H1 (cell line): ENCODE measurements at regions not wholly inside any gene's neighbourhood (a gene's known extent, or its start where the extent isn't known, plus 50 kb on each side); places are given as distances from the start of the nearest gene placed in this dataset.

Experiments
- CTCF ChIA-PET: fragments of 300-600 bp; sonication (Branson Sonifier 250); formaldehyde crosslinking; loops from one replicate; lab custom pipeline; 2021; ENCODE audit not compliant: partially characterized antibody; lab: Charles Lee
- POLR2A ChIA-PET: fragments of 300-600 bp; sonication (Branson Sonifier 250); formaldehyde crosslinking; loops from one replicate; lab custom pipeline; 2021; ENCODE audit warnings: inconsistent platforms; ENCODE audit not compliant: partially characterized antibody; lab: Charles Lee
- DNase-seq, 2 experiments: peaks; one replicate each; pipeline versions ENCODE4 v3.0.0 to v3.0.0-alpha.2; 2010 to 2022; ENCODE audit warnings: low spot score in 2 of 2, low read depth in 1 of 2, mixed read lengths in 1 of 2
- FAIRE-seq: peaks from 2 replicates; lab custom pipeline; 2011; peaks lifted over from hg19 to GRCh38; lab: Jason Lieb, UNC
- H2AFZ ChIP-seq: 2 replicates; pipeline ENCODE4 v1.8.1; 2012; ENCODE audit warnings: low read length, inconsistent platforms
- H2AK5ac ChIP-seq: 2 replicates; pipeline ENCODE4 v1.6.1; 2013; ENCODE audit warnings: low read depth, low read length
- H2BK120ac ChIP-seq: replicated peaks from 2 replicates; pipeline ENCODE3; 2013; ENCODE audit warnings: low read depth, low read length, inconsistent platforms
- H2BK12ac ChIP-seq: 2 replicates; pipeline ENCODE4 v1.6.1; 2013; ENCODE audit warnings: low read depth, low read length
- H2BK15ac ChIP-seq: 2 replicates; pipeline ENCODE4 v1.6.1; 2013; ENCODE audit warnings: low read length
- H2BK20ac ChIP-seq: 2 replicates; pipeline ENCODE4 v1.6.1; 2013; ENCODE audit warnings: low read length
- H2BK5ac ChIP-seq: 2 replicates; pipeline ENCODE4 v1.6.1; 2013; ENCODE audit warnings: low read depth, low read length
- H3K14ac ChIP-seq: 2 replicates; pipeline ENCODE4 v1.6.1; 2013; ENCODE audit warnings: inconsistent platforms; ENCODE audit not compliant: insufficient read length
- H3K18ac ChIP-seq: 2 replicates; pipeline ENCODE4 v1.6.1; 2013; ENCODE audit warnings: low read length; ENCODE audit errors: extremely low read depth
- H3K23ac ChIP-seq: 2 replicates; pipeline ENCODE4 v1.6.1; 2013; ENCODE audit warnings: inconsistent platforms; ENCODE audit not compliant: insufficient read length
- H3K23me2 ChIP-seq: 2 replicates; pipeline ENCODE4 v1.6.1; 2013; ENCODE audit warnings: low read depth, low read length
- H3K27ac ChIP-seq: 2 replicates; pipeline ENCODE4 v1.6.1; 2011; ENCODE audit warnings: low read depth, low read length, inconsistent platforms
- H3K27me3 ChIP-seq, 4 experiments: replicated peaks in 1 of 4; 1 replicate in 1 of 4; 2 replicates in 3 of 4; pipeline versions ENCODE4 v1.6.1 to v1.8.1; 2011 to 2013; ENCODE audit warnings: low read length in 3 of 4, mild to moderate bottlenecking in 3 of 4, inconsistent platforms in 2 of 4, mixed read lengths in 2 of 4, moderate library complexity in 1 of 4; ENCODE audit not compliant: control insufficient read depth in 3 of 4, insufficient read depth in 3 of 4; ENCODE audit errors: extremely low read depth in 1 of 4
- H3K36me3 ChIP-seq, 4 experiments: 2 replicates each; pipeline versions ENCODE4 v1.6.1 to v1.8.1; 2011 to 2013; ENCODE audit warnings: mild to moderate bottlenecking in 4 of 4, low read length in 3 of 4, moderate library complexity in 2 of 4, control low read depth in 1 of 4, inconsistent platforms in 1 of 4; ENCODE audit not compliant: insufficient read depth in 4 of 4, control insufficient read depth in 2 of 4
- H3K4ac ChIP-seq: replicated peaks from 2 replicates; pipeline ENCODE3; 2013; ENCODE audit warnings: low read length, low read depth, mixed read lengths, inconsistent platforms; ENCODE audit not compliant: insufficient read length
- H3K4me1 ChIP-seq, 4 experiments: replicated peaks in 1 of 4; 1 replicate in 1 of 4; 2 replicates in 3 of 4; pipeline versions ENCODE4 v1.6.1 to v1.8.1; 2011 to 2013; ENCODE audit warnings: low read length in 3 of 4, inconsistent platforms in 2 of 4, mixed read lengths in 1 of 4; ENCODE audit not compliant: insufficient read depth in 4 of 4, control insufficient read depth in 3 of 4
- H3K4me2 ChIP-seq, 2 experiments: 2 replicates each; pipeline versions ENCODE4 v1.6.1 to v1.8.1; 2011 to 2013; ENCODE audit warnings: low read depth in 2 of 2, low read length in 2 of 2, control low read depth in 1 of 2, inconsistent platforms in 1 of 2, mild to moderate bottlenecking in 1 of 2; ENCODE audit not compliant: insufficient read depth in 1 of 2
- H3K4me3 ChIP-seq, 4 experiments: fragments of 200-600, 300-600 bp in 1 of 4; sonication (generic), shearing (Covaris generic), sonication (Bioruptor Twin) in 1 of 4; 2 replicates each; pipeline versions ENCODE4 v1.5.1 to v1.8.1; 2011 to 2016; ENCODE audit warnings: low read length in 4 of 4, low read depth in 3 of 4, control low read depth in 2 of 4, inconsistent platforms in 2 of 4, mild to moderate bottlenecking in 2 of 4, mixed read lengths in 1 of 4, moderate library complexity in 1 of 4; ENCODE audit not compliant: insufficient read depth in 2 of 4; ENCODE audit errors: extremely low read depth in 1 of 4
- H3K56ac ChIP-seq: replicated peaks from 2 replicates; pipeline ENCODE3; 2013; ENCODE audit warnings: low read depth, mild to moderate bottlenecking, mixed read lengths, low read length, inconsistent platforms; ENCODE audit not compliant: insufficient read length
- H3K79me1 ChIP-seq: 2 replicates; pipeline ENCODE4 v1.6.1; 2013; ENCODE audit warnings: low read depth, low read length, control low read depth
- H3K79me2 ChIP-seq, 2 experiments: 2 replicates each; pipeline versions ENCODE4 v1.6.1 to v1.8.1; 2012 to 2013; ENCODE audit warnings: low read length in 2 of 2, mild to moderate bottlenecking in 2 of 2, inconsistent platforms in 1 of 2; ENCODE audit not compliant: insufficient read depth in 2 of 2, control insufficient read depth in 1 of 2
- H3K9ac ChIP-seq, 4 experiments: replicated peaks in 1 of 4; 1 replicate in 1 of 4; 2 replicates in 3 of 4; pipeline versions ENCODE4 v1.6.1 to v1.8.1; 2011 to 2013; ENCODE audit warnings: low read depth in 3 of 4, low read length in 3 of 4, control low read depth in 2 of 4, mild to moderate bottlenecking in 2 of 4, moderate library complexity in 2 of 4, inconsistent platforms in 1 of 4; ENCODE audit errors: extremely low read depth in 1 of 4
- H3K9me3 ChIP-seq, 2 experiments: 2 replicates each; pipeline versions ENCODE4 v1.6.1 to v1.8.1; 2012 to 2013; ENCODE audit warnings: mild to moderate bottlenecking in 2 of 2, moderate library complexity in 2 of 2, control low read depth in 1 of 2, inconsistent platforms in 1 of 2, low read depth in 1 of 2, low read length in 1 of 2, mixed read lengths in 1 of 2; ENCODE audit not compliant: insufficient read depth in 2 of 2
- H4K20me1 ChIP-seq, 2 experiments: replicated peaks in 1 of 2; 2 replicates each; pipeline versions ENCODE3 to v1.8.1; 2011 to 2013; ENCODE audit warnings: inconsistent platforms in 2 of 2, low read length in 2 of 2, mild to moderate bottlenecking in 1 of 2; ENCODE audit not compliant: insufficient read depth in 2 of 2, control insufficient read depth in 1 of 2
- H4K5ac ChIP-seq: 2 replicates; pipeline ENCODE4 v1.6.1; 2013; ENCODE audit warnings: low read length, low read depth, mixed read lengths, inconsistent platforms; ENCODE audit not compliant: insufficient read length
- H4K8ac ChIP-seq: 2 replicates; pipeline ENCODE4 v1.8.0; 2013; ENCODE audit warnings: mild to moderate bottlenecking, moderate library complexity, low read length, inconsistent platforms; ENCODE audit not compliant: insufficient read depth; ENCODE audit errors: extremely low read depth
- H4K91ac ChIP-seq: replicated peaks from 2 replicates; pipeline ENCODE3; 2013; ENCODE audit warnings: low read length, mixed read lengths, inconsistent platforms; ENCODE audit not compliant: insufficient read length
- RAD21 ChIP-seq, 2 experiments: IDR thresholded peaks in 1 of 2; conservative IDR thresholded peaks in 1 of 2; 2 replicates each; pipeline ENCODE4 v1.6.1; 2011; ENCODE audit warnings: low read depth in 2 of 2, low read length in 2 of 2, improper control_type of control experiment in 1 of 2, inconsistent platforms in 1 of 2, mild to moderate bottlenecking in 1 of 2, moderate library complexity in 1 of 2
- SP4 ChIP-seq: IDR thresholded peaks from 2 replicates; pipeline ENCODE4 v1.6.1; 2012; ENCODE audit warnings: low read length, inconsistent platforms
- TBP ChIP-seq: IDR thresholded peaks from 2 replicates; pipeline ENCODE4 v1.6.1; 2011; ENCODE audit warnings: low read depth, low read length, improper control_type of control experiment

- Histone ChIP-seq H4K20me1 (no peaks in the 10 kb centered on the region), H3K79me2 (no peaks in the 10 kb centered on the region), H3K56ac (no peak overlapping the region), H3K9me3 (peaks cover 0 to 2% of the 10 kb centered on the region in 2 experiments; a peak in 2 of 4 replicates), H2BK5ac (no peak overlapping the region), H3K79me1 (no peaks in the 10 kb centered on the region), H2AK5ac (no peak overlapping the region), H3K4ac (no peak overlapping the region), H3K23me2 (no peaks in the 10 kb centered on the region), H4K8ac (no peak overlapping the region), H2BK120ac (no peak overlapping the region), H3K14ac (no peak overlapping the region), H2BK15ac (no peak overlapping the region), H3K36me3 (no peaks in the 10 kb centered on the region), H2BK20ac (no peak overlapping the region), H3K27me3 (no peaks in the 10 kb centered on the region), H2AFZ (no peak overlapping the region), H3K27ac (no peak overlapping the region), H3K4me2 (no peak overlapping the region), H3K4me3 (no peak overlapping the region), H4K91ac (no peak overlapping the region), H4K5ac (no peak overlapping the region), H2BK12ac (no peak overlapping the region), H3K18ac (no peak overlapping the region), H3K4me1 (no peaks in the 10 kb centered on the region), H3K9ac (no peak overlapping the region), H3K23ac (no peak overlapping the region)
- ChIA-PET POLR2A (no interaction called here), CTCF (no interaction called here)
- FAIRE-seq (no peak), DNase-seq (no peak)
- TF ChIP-seq RAD21 (IDR thresholded peaks at IDR 0.05 in 1 of 2, conservative IDR thresholded peaks at IDR 0.05 in 1 of 2; ENCODE audit: low read depth in 2 of 2, low read length in 2 of 2) (peak; percentile 30 to 44; a peak in 3 of 4 replicates), TBP (no peak), SP4 (no peak)
These were observed 1633.0 kb upstream of the PCDH20 start for GRCh38 chr13:63048653-63049052.
